Uterus (tissue), 2 donors: ENCODE measurements at regions not wholly inside any gene's neighbourhood (a gene's known extent, or its start where the extent isn't known, plus 50 kb on each side); places are given as distances from the start of the nearest gene placed in this dataset.

Experiments used
- CTCF ChIP-seq, 4 experiments: fragments of 200-600 bp in 2 of 4; fragments of 450-650 bp in 2 of 4; sonication (generic) in 2 of 4; IDR thresholded peaks; one replicate each; pipeline ENCODE4 v1.5.1; 2016 to 2019; ENCODE audit warnings: antibody characterized with exemption in 4 of 4, mild to moderate bottlenecking in 2 of 4, moderate library complexity in 1 of 4
- POLR2A ChIP-seq, 2 donors: fragments of 450-650 bp; IDR thresholded peaks; one replicate each; pipeline ENCODE4 v1.6.1; 2016; ENCODE audit warnings: antibody characterized with exemption in 2 of 2, mild to moderate bottlenecking in 1 of 2, moderate library complexity in 1 of 2

DNA sequence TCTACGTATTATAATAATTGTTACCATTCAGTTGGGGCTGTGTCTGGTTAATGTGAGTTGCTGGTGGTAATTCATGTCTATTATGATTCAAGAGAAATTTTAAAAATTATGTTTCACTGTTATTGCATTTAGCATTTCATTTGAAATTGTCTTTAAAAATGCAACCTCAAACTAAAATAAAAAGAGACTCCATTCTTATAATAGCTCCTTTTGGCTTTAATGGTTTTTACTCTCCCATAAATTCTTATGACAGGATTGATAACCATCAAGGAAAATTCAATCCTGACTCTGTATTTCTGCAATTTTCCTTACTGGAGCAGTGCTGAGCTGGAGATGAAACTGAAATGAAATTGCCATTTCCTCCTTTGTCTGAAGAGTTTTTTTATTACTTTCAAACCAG lies 262.7 kb downstream of the REEP3 start:
- TF ChIP-seq POLR2A (IDR thresholded peaks at IDR 0.05), result no peak
- no peak for TF ChIP-seq CTCF (IDR thresholded peaks at IDR 0.05)
